Fibroblast of villous mesenchyme (primary cell): ENCODE measurements at regions not wholly inside any gene's neighbourhood (a gene's known extent, or its start where the extent isn't known, plus 50 kb on each side); places are given as distances from the start of the nearest gene placed in this dataset.

Experiments
- DNase-seq: peaks from one replicate; pipeline ENCODE4 v3.0.0-alpha.2; 2010; ENCODE audit warnings: low read depth
- H3K4me3 ChIP-seq: 2 replicates; pipeline ENCODE4 v1.5.1; 2011; ENCODE audit warnings: low read depth, mild to moderate bottlenecking, low read length
- CTCF ChIP-seq: IDR thresholded peaks from 2 replicates; pipeline ENCODE4 v1.5.1; 2012; ENCODE audit warnings: low read depth, mild to moderate bottlenecking, low read length; ENCODE audit not compliant: insufficient read depth

- H3K4me3 ChIP-seq: no peak overlapping the region
- no peak for DNase-seq
- no peak for TF ChIP-seq CTCF
Measured at GRCh38 chr13:111640476-111640875, 320.0 kb downstream of the TEX29 start.

GRCh38 chr13:111642156-111642767 lies 321.8 kb downstream of the TEX29 start:
- H3K4me3 ChIP-seq: no peak overlapping the region
- no peak for DNase-seq
- no peak for TF ChIP-seq CTCF

- DNase-seq: no peak
- no peak for TF ChIP-seq CTCF
- no peak overlapping the region for H3K4me3 ChIP-seq
Measured at GRCh38 chr13:111644750-111645149, 324.3 kb downstream of the TEX29 start.

GRCh38 chr13:111645198-111645597 lies 324.8 kb downstream of the TEX29 start:
- no peak overlapping the region for H3K4me3 ChIP-seq
- TF ChIP-seq CTCF: no peak
- DNase-seq: no peak

GRCh38 chr13:111645598-111646455 lies 325.4 kb downstream of the TEX29 start:
- TF ChIP-seq CTCF: no peak

GRCh38 chr13:111646456-111646855 lies 326.0 kb downstream of the TEX29 start:
- no peak for DNase-seq
- TF ChIP-seq CTCF: no peak
- no peak overlapping the region for H3K4me3 ChIP-seq

More at GRCh38 chr13:111645598-111646455, 325.4 kb downstream of the TEX29 start:
- H3K4me3 ChIP-seq: no peak overlapping the region
- no peak for DNase-seq
